Mononuclear cell (primary cell): ENCODE measurements at regions not wholly inside any gene's neighbourhood (a gene's known extent, or its start where the extent isn't known, plus 50 kb on each side); places are given as distances from the start of the nearest gene placed in this dataset.
"Not testable (repeated sequence)": the region's sequence is repeated elsewhere in the genome, so short reads cannot be mapped to it uniquely, and the experiment has no call there.

Experiments
- H3K27me3 ChIP-seq: 2 replicates; pipeline ENCODE4 v1.6.0; 2011; ENCODE audit warnings: low read length, control low read depth; ENCODE audit not compliant: insufficient read depth
- H3K4me1 ChIP-seq: 2 replicates; pipeline ENCODE4 v1.5.1; 2011; ENCODE audit warnings: mild to moderate bottlenecking, low read length, control low read depth; ENCODE audit not compliant: insufficient read depth
- H3K4me3 ChIP-seq: 2 replicates; pipeline ENCODE4 v1.5.1; 2011; ENCODE audit warnings: mild to moderate bottlenecking, low read length, moderate library complexity
- H3K9me3 ChIP-seq: 2 replicates; pipeline ENCODE4 v1.5.1; 2011; ENCODE audit warnings: low read depth, mild to moderate bottlenecking, control low read depth, low read length

DNA sequence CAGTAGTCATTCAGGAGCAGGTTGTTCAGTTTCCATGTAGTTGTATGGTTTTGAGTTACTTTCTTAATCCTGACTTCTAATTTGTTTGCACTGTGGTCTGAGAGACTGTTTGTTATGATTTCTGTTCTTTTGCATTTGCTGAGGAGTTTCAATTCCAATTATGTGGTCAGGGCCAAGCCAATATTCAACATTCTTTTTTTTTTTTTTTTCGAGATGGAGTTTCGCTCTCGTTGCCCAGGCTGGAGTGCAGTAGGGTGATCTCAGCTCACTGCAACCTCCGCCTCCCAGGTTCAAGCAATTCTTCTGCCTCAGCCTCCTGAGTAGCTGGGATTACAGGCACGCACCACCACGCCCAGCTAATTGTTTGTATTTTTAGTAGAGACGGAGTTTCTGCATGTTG lies 145.9 kb upstream of the NEGR1 start:
- not testable (repeated sequence) for H3K27me3 ChIP-seq, H3K9me3 ChIP-seq, H3K4me1 ChIP-seq, H3K4me3 ChIP-seq

DNA sequence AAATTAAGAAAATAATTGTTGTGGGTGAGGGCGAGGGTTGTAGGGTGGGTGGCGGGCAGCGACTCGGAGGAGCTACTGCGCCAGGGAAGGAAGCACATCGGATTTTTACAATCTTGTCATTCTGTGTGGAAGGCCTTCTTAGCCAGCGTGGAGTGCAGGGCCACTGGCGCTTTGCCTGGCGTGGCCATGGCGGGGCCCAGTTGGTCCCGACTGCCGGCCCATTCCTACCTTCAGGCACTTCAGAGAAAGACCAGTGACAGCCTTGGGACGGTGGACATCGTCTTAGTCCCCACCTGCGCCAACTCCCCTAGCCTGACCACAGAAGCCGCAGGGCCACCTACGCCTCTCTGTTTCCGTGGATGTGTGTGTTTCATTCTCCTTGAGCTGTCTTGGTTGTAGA lies 136.9 kb upstream of the NEGR1 start:
- Histone ChIP-seq H3K27me3 (no peaks in the 10 kb centered on the region), H3K9me3 (no peaks in the 10 kb centered on the region), H3K4me1 (no peaks in the 10 kb centered on the region), H3K4me3 (no peak overlapping the region)

DNA sequence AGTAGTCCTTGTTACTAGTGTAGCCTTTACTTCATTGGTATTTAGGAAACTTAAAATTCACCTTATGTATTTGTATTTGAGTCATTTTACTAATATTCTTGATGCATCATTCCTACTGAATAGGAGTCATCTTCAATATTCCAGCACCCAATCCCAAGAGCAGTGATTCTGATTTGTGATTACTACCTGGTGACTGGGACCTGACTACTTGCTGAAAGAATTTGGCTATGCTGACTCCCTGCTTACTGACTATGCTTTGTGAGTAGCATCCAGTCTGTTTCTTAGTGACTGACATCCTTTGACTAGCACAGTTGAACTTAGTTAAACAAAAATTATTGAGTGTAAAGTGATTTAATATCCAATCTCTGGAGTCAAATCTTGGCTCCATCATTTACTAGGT lies 129.9 kb upstream of the NEGR1 start:
- Histone ChIP-seq H3K27me3 (no peaks in the 10 kb centered on the region), H3K4me1 (no peaks in the 10 kb centered on the region), H3K9me3 (no peaks in the 10 kb centered on the region), H3K4me3 (no peak overlapping the region)

DNA sequence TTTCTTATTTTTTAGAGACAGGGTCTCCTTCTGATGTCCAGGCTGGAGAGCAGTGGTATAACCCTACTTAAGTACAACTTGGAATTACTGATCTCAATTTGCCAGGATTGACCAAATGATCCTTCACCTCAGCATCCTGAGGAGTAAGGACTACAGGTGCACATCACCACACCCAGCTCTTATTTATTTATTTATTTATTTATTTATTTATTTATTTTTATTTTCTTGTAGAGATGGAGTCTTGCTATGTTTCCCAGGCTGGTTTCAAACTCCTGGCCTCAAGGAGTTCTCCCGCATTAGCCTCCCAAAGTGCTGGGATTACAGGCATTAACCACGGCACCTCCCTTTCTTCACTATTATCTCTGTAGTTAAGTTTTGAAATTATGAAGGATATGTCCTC lies 117.5 kb upstream of the NEGR1 start:
- no peaks in the 10 kb centered on the region for H3K4me1 ChIP-seq
- H3K9me3 ChIP-seq, result no peaks in the 10 kb centered on the region
- no peak overlapping the region for H3K4me3 ChIP-seq
- no peaks in the 10 kb centered on the region for H3K27me3 ChIP-seq

DNA sequence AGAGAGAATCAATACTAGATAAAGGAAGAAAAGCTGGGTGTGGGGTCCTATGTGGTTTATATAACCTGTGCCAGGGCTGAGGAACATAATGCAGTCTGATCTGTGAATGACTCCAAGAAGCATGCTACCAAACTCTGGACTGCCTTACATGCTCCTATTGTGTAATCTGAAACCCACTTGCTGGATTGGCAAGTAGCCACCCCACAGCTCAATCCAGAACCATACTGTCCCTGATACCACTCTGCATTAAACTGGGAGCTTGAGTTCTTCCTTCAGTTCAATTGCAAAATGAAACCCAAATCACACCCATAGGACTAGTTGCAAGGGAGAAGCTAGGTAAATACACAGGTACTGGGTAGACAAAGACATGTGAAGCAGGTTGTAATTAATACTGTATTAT lies 115.4 kb upstream of the NEGR1 start:
- H3K4me1 ChIP-seq, result no peaks in the 10 kb centered on the region
- no peak overlapping the region for H3K4me3 ChIP-seq
- no peaks in the 10 kb centered on the region for H3K27me3 ChIP-seq
- H3K9me3 ChIP-seq, result no peaks in the 10 kb centered on the region

DNA sequence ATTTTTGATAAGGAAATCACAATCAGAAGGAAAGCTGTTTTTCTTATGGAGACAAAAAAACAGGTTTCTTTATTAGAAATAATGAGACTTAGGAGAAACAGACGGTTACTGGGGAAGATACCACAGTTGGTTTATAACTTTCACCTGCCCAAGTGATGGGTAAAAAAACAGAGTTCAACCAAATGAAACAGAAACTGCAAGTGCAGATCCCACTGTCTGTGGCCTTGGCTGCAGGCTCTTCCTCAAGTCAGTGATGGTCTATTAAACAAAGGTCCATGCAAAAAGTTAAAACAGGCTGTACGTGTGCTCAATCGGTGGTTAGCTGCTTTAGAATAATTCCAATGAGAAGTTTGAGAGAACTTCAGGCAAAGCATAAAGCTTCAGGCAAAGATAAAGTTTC lies 112.1 kb upstream of the NEGR1 start:
- no peaks in the 10 kb centered on the region for H3K27me3 ChIP-seq
- H3K9me3 ChIP-seq, result no peaks in the 10 kb centered on the region
- H3K4me3 ChIP-seq, result no peak overlapping the region
- H3K4me1 ChIP-seq, result no peaks in the 10 kb centered on the region

DNA sequence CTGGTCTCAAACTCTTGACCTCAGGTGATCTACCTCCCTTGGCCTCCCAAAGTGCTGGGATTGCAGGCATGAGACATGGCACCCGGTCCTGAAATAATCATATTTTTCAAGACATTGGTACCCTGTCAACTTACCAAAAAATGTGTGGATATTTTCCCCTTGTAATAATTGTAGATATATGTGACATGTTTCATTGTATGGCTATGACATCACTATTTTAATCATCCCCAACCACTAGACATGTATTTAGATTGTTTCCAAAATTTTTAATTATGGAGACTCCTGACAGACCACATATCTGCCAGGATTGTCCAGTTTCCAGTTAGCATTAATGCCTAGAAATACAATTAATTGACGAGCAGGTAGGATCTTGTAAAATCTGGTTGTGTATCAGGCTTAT lies 96.7 kb upstream of the NEGR1 start:
- H3K4me1 ChIP-seq, result no peaks in the 10 kb centered on the region
- H3K9me3 ChIP-seq, result no peaks in the 10 kb centered on the region
- no peak overlapping the region for H3K4me3 ChIP-seq
- H3K27me3 ChIP-seq, result no peaks in the 10 kb centered on the region

DNA sequence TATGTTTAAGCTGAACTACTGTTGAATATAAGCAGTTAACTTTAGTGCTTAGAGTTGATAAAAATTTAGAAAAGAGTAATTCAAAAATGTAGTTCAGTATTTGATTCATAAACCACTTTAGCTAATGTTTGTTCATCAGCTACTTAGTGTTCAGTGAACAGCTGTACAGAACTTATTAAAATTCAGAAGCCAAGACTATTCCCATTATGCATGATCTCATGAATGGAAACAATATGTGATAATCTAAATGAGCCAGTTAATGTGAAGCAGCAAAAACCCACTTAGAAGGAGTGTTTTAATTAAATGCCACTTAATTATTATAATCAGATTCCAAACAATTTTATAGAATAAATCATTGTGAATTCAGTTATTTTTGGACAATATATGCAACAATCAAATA lies 92.9 kb upstream of the NEGR1 start:
- no peak overlapping the region for H3K4me3 ChIP-seq
- no peaks in the 10 kb centered on the region for H3K4me1 ChIP-seq
- no peaks in the 10 kb centered on the region for H3K9me3 ChIP-seq
- H3K27me3 ChIP-seq, result no peaks in the 10 kb centered on the region

DNA sequence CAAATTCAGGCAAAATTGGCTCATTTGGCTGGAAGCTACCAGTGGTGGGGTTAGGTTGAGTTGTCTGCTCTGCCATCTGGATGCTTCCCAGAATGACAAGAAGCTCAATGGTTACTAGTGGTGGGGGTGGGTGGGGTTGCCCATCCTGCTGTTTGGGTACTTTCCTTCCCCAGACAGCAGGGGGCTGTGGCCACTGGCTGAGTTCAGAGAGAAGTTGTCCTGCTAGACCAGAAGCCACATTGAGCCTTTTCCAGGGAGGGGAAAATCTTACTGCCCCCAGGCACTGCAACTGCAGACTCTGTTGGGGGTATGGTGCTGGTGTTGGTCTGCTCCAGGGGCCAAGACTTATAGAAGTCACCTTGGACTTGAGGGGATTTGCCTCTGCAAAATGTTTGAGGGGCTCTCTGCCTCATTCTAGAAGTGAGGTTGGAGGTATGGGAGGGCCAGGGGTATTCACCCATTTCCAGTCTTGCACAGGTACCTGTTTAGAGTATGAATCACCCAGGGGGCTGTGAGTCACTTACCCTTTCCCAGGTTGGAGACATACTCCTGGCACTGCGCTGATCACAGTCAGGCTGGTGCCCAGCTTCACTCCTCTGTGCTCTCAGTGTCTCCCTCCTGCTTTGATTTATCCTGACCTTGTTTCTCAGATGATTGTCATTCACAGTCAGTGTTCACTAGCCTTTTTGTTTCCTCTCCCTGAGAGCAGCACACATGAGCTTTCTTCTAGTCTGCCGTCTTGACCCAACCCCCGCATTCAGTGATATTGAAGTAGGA lies 89.1 kb upstream of the NEGR1 start:
- H3K4me3 ChIP-seq, result no peak overlapping the region
- H3K9me3 ChIP-seq, result no peaks in the 10 kb centered on the region
- H3K27me3 ChIP-seq, result no peaks in the 10 kb centered on the region
- peaks cover 2% of the 10 kb centered on the region for H3K4me1 ChIP-seq

DNA sequence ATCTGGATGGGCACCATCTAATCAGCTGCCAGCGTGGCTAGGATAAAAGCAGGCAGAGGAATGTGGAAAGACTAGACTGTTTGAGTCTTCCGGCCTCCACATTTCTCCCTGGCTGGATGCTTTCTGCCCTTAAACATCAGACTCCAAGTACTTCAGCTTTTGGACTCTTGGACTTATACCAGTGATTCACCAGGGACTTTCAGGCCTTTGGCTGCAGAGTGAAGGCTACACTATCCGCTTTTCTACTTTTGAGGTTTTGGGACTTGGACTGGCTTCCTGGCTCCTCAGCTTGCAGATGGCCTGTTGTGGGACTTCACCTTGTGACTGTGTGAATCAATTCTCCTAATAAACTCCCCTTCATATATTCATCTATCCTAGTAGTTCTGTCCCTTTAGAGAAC lies 88.5 kb upstream of the NEGR1 start:
- H3K4me1 ChIP-seq, H3K4me3 ChIP-seq, H3K9me3 ChIP-seq, H3K27me3 ChIP-seq: not testable (repeated sequence)

DNA sequence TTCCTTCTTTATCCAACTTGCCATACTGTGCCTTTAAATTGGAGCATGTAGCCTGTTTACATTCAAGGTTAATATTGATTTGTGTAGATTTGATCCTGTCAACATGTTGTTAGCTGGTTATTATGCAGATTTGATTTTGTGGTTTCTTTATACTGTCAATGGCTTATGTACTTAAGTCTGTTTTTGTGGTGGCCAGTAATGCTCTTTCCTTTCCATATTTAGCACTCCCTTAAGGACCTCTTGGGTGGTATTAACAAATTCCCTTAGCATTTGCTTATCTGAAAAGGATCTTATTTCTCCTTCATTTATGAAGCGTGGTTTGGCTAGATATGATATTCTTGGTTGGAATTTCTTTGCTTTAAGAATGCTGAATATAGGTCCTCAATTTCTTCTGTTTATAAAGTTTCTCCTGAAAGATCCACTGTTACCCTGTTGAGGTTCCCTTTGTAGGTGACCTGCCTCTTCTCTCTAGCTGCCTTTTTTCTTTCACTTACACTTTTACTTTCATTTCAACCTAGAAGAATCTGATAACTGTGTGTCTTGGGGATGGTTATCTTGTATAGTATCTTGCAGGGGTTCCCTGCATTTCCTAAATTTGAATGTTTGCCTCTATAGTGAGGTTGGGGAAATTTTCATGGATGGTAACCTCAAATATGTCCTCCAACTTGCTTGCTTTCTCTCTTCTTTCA lies 86.9 kb upstream of the NEGR1 start:
- Histone ChIP-seq H3K4me3 (no peak overlapping the region), H3K4me1 (peaks cover 9% of the 10 kb centered on the region), H3K27me3 (no peaks in the 10 kb centered on the region), H3K9me3 (no peaks in the 10 kb centered on the region)

DNA sequence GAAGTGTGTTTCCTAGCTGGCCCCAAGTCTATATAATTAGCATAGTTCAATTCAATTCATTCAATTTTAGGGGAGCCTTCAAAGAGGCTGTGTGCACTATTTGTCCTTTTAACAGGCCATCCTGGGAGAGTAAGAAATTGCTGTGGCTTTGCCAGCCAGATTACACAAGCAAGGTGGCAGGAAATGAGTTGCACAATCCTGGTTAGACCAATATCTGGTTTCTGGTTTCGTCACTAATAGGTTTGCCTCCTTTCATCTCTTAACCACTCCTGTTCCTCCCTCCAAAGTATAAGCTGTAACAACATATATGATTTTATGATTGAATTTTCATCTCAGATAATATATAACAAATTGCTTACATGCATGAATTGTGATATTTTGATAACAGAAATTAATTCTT lies 84.1 kb upstream of the NEGR1 start:
- Histone ChIP-seq H3K4me3 (no peak overlapping the region), H3K9me3 (no peaks in the 10 kb centered on the region), H3K27me3 (no peaks in the 10 kb centered on the region), H3K4me1 (peaks cover 9% of the 10 kb centered on the region)

DNA sequence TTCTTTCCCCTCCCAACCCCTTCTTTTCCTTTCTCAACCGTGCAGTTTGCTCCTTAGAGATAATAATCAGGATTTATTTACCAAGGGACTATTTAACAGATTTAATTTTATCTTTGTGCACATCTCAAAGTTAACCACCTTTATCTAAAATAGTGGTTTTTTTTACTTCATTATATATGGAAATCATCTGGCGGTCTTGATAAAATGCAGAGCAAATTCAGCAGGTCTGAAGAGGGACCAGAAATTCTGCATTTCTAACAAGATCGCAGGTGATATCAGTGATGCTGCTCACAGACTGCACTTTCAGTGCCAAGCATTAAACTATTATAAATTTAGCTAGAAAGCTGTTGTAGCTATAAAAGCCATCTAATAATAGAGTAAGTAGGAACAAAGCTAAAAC lies 83.4 kb upstream of the NEGR1 start:
- Histone ChIP-seq H3K4me3 (no peak overlapping the region), H3K27me3 (no peaks in the 10 kb centered on the region), H3K4me1 (peaks cover 9% of the 10 kb centered on the region), H3K9me3 (no peaks in the 10 kb centered on the region)

DNA sequence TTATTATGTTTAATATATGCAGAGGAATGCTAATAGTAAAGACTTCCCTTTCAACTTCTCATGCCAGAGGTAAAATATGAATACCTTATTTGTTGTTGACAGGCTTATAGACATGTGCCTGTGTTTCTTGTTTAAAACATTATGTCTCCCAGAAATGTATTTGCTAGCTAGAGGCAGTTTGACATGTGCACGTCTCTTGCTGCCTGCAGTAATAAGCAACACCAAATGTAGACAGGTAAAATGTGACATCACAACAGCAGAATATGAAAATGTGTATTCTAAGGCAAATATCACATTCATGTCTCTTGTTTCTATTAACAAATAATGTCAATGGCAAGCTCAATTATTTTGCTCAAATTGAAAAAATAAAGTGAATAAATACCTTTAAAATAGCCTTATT lies 80.2 kb upstream of the NEGR1 start:
- H3K4me1 ChIP-seq, result peaks cover 9% of the 10 kb centered on the region
- H3K27me3 ChIP-seq, result no peaks in the 10 kb centered on the region
- no peak overlapping the region for H3K4me3 ChIP-seq
- H3K9me3 ChIP-seq, result no peaks in the 10 kb centered on the region

DNA sequence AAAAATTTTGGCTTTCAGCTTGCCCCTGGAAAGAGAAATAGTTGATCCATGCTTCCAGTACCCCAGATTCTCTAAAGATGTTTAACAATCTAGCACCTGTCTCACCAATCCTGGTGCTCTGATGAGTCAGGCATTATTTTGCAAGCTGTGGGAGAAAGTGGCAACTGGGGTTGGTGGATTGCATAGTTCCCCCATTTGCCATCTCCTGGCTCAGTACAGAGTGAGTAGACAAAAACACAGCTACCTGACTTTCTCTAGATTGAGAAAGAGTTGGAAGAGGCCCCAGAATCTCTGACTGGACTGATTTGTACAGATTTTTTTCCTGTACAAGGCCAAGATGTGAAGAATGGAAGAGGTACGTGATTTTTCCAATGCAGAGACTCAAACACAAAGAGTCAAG lies 75.1 kb upstream of the NEGR1 start:
- no peaks in the 10 kb centered on the region for H3K4me1 ChIP-seq
- no peaks in the 10 kb centered on the region for H3K27me3 ChIP-seq
- no peaks in the 10 kb centered on the region for H3K9me3 ChIP-seq
- H3K4me3 ChIP-seq, result no peak overlapping the region

DNA sequence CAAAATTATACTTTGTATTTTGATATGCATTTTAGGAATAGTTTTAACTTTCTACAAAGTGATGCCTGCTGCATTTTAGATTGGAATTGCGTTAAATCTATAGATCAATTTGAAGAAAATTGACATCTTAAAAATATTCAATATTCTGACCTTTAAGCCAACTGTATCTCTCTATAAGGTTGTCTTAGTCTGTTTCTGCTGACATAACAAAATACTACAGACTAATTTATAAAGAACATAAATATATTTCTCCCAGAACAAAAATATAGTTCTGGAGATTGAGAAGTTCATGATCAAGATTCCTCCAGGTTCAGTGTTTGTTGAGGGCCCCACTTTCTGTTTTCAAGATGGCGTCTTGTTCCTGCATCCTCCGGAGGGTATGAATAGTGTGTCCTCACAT lies 73.6 kb upstream of the NEGR1 start:
- Histone ChIP-seq H3K9me3 (no peaks in the 10 kb centered on the region), H3K27me3 (no peaks in the 10 kb centered on the region), H3K4me3 (no peak overlapping the region), H3K4me1 (no peaks in the 10 kb centered on the region)
